ENCODE measurements at regions not wholly inside any gene's neighbourhood (a gene's known extent, or its start where the extent isn't known, plus 50 kb on each side); places are given as distances from the start of the nearest gene placed in this dataset.

DNA sequence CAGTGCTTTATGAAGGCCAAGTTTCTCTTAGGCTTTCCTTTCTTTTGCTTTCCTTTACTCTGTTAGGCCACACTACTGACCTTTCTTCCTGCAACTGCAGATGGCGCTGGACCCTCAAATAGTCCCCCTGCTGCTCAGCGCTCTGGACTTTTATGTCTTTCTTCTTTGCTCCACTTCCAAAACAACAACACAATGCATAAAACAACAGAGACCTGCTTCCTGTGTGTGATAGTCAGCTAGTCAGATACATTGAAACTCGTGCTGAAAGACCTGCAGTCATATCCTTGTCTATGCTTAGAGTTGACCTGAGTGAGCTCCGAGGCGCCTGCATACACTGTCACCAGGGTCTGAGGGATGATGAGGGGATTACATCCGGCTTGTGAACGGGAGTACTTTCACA is 108.9 kb upstream of the TEX13D start:
- Mint-ChIP-seq H3K9me3 (no peaks in the 10 kb centered on the region), H3K27me3 (ENCODE audit: low read depth) (peaks cover 7% of the 10 kb centered on the region), H3K4me3 (peak overlapping the region; percentile 3 to 51), H3K36me3 (ENCODE audit: insufficient read depth in 2 of 2) (no peaks in the 10 kb centered on the region), H3K4me1 (ENCODE audit: low read depth) (peaks cover 35% of the 10 kb centered on the region), H3K27ac (peak overlapping the region; percentile 9)
- peak; percentile 72 for ATAC-seq (replicated peaks in 1 of 2)
- DNase-seq, result peak in 1 of 2 donors; percentile 31

DNA sequence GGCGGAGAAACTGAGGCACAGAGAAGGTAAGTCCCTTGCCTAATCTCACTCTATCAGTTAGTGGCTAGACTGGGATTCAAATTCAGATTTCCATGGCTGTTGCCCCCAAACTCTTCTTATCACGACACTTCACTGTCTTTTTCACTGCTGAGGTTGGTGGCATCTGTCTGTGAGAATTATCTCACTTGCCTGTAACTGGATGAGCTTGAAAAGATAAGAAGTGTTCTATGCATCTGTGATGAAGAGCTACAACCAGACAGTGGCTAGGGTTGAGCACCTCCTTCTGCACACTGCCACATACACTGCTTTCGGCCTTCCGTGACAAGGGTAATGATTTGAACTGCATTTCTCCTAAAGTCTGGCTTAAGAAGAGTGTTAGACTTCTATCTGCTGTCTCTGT is 107.9 kb upstream of the TEX13D start:
- H3K9me3 Mint-ChIP-seq, result no peaks in the 10 kb centered on the region
- H3K36me3 Mint-ChIP-seq (ENCODE audit: insufficient read depth in 2 of 2), result no peaks in the 10 kb centered on the region
- no peak overlapping the region for H3K27ac Mint-ChIP-seq
- no peak for ATAC-seq (replicated peaks in 1 of 2)
- peak overlapping the region in 1 of 2 donors; percentile 53 for H3K4me3 Mint-ChIP-seq
- H3K4me1 Mint-ChIP-seq (ENCODE audit: low read depth), result peaks cover 25% of the 10 kb centered on the region
- DNase-seq, result no peak
- peaks cover 7% of the 10 kb centered on the region for H3K27me3 Mint-ChIP-seq (ENCODE audit: low read depth)

DNA sequence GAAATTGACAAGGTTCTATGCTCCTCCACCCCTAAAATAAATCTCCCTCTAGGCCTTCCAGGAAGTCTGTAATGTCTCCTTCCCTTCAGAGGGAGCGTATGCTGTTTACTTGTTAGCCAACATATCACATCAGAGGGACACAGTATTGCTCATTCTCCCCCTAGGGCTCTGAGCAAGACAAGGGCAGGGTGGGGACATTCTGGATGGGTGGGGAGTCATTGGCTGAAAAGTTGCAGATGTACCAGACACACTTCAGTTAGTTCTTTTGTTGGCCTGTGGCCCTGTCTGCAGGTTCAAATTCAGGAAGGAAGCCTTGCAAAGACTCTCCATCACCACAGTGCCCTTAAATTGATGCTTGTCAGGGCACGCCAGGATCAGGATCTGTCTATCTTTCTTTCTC is 106.3 kb upstream of the TEX13D start:
- Mint-ChIP-seq H3K27ac (no peak overlapping the region), H3K9me3 (no peaks in the 10 kb centered on the region), H3K4me3 (peak overlapping the region in 1 of 2 donors; percentile 37), H3K36me3 (ENCODE audit: insufficient read depth in 2 of 2) (no peaks in the 10 kb centered on the region), H3K4me1 (ENCODE audit: low read depth) (peaks cover 17% of the 10 kb centered on the region), H3K27me3 (ENCODE audit: low read depth) (peaks cover 6% of the 10 kb centered on the region)
- ATAC-seq (replicated peaks in 1 of 2) (peak; percentile 63 to 71), DNase-seq (no peak)

DNA sequence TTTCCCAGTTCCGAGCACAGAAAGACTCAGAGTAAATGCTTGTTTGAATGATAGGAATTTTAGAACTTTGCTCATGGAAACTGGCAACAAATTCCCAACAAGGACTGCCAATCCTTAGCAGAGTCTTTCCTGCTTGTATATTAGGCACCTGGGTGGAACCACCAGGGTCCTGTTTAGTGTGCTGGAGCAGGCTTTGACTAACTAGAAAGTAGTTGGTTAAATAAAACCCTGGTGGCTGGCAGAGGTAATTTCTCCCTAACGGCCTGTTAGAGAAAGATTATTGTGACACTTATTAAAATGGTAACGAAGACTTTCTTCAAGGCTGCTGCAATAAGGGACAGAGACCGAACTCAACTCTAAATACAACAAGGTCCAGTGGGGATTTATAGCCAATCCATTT is 103.6 kb upstream of the TEX13D start:
- DNase-seq (no peak), ATAC-seq (replicated peaks in 1 of 2) (no peak)
- no peak overlapping the region for H3K27ac Mint-ChIP-seq
- peaks cover 9% of the 10 kb centered on the region for H3K27me3 Mint-ChIP-seq (ENCODE audit: low read depth)
- H3K4me3 Mint-ChIP-seq, result no peak overlapping the region
- H3K4me1 Mint-ChIP-seq (ENCODE audit: low read depth), result peaks cover 27% of the 10 kb centered on the region
- H3K36me3 Mint-ChIP-seq (ENCODE audit: insufficient read depth in 2 of 2), result no peaks in the 10 kb centered on the region
- no peaks in the 10 kb centered on the region for H3K9me3 Mint-ChIP-seq

DNA sequence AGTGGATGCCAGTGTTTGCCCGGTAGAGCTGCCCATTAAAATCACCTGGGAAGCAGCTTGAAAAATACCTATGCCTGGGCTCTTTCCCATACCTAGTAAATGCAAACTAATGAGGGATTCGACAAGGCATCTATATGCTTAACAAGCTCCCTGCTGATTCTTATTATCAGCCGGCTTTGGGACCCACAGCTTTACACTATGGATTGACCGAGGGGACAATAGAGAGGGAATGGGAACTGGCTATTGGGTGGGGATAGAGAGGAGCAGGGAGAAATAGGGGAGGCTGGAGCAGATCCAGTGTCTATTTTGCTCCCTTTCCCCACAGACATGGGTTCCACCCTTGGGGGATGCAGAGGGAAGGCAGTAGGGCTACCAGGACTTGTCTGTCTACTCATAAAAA is 103.1 kb upstream of the TEX13D start:
- H3K4me1 Mint-ChIP-seq (ENCODE audit: low read depth), result peaks cover 27% of the 10 kb centered on the region
- no peak overlapping the region for H3K27ac Mint-ChIP-seq

DNA sequence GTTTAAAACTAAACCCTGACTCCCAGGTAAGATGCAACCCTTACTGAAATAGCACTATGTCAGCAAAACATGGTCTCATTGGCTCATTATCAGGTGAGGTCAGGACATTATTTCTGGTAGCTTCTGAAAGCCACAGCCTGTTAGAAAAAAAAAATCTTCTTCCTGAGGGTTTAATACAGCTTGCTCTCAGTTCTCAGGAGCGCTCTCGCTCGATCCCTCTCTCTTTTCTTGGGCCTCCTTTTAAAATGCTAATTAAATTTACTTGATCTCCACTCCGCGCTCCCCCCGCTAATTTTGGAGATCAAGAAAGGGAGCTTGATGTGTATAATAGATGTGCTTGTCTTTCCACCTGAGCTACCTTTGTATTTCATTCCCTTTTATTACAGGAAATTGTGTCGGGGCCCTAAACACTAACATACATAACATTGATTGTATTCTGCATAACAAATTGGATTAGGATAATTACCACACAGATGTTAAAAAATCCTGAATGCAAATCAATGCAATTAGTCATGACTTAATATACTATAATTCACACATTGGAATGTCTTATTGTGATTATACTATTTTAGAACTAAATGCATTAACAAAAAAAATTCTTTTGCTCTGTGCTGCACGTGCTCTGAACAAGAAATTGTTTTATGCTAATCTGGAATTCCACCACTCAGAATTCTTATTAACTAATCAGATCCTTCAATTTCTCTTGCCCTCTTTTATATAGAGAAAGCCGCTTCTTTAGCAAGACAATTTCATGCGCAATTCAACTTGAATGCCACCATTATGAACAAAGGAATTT is 101.6 kb upstream of the TEX13D start:
- no peaks in the 10 kb centered on the region for H3K36me3 Mint-ChIP-seq (ENCODE audit: insufficient read depth in 2 of 2)
- ATAC-seq (replicated peaks in 1 of 2) (no peak), DNase-seq (no peak)
- peaks cover 27% of the 10 kb centered on the region for H3K4me1 Mint-ChIP-seq (ENCODE audit: low read depth)
- H3K27ac Mint-ChIP-seq, result no peak overlapping the region
- no peaks in the 10 kb centered on the region for H3K9me3 Mint-ChIP-seq
- H3K27me3 Mint-ChIP-seq (ENCODE audit: low read depth), result peaks cover 17% of the 10 kb centered on the region
- H3K4me3 Mint-ChIP-seq, result no peak overlapping the region

More for the DNA sequence above, 103.1 kb upstream of the TEX13D start:
- no peak for DNase-seq
- Mint-ChIP-seq H3K27me3 (ENCODE audit: low read depth) (peaks cover 9% of the 10 kb centered on the region), H3K9me3 (no peaks in the 10 kb centered on the region), H3K36me3 (ENCODE audit: insufficient read depth in 2 of 2) (no peaks in the 10 kb centered on the region), H3K4me3 (no peak overlapping the region)
- no peak for ATAC-seq (replicated peaks in 1 of 2)

DNA sequence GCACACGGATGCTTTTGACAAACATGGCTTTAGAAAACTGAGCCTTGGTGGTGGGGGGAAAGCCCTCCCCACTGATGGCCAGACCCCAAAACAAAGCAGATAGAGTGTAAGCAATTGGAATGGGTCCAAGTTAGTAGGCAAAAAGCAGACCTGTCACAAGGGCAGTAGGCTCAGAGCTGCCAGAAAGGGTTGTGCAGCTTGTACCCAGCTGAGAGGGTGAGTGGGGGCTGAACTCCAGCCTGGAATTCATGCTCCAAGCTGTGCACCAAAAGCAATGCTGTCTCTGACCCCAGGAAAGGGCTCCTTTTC is 101.1 kb upstream of the TEX13D start:
- H3K27me3 Mint-ChIP-seq (ENCODE audit: low read depth), result peaks cover 23% of the 10 kb centered on the region
- H3K4me3 Mint-ChIP-seq, result no peak overlapping the region
- no peak for DNase-seq
- peaks cover 25% of the 10 kb centered on the region for H3K4me1 Mint-ChIP-seq (ENCODE audit: low read depth)
- no peaks in the 10 kb centered on the region for H3K9me3 Mint-ChIP-seq
- H3K36me3 Mint-ChIP-seq (ENCODE audit: insufficient read depth in 2 of 2), result no peaks in the 10 kb centered on the region
- no peak for ATAC-seq (replicated peaks in 1 of 2)
- H3K27ac Mint-ChIP-seq, result no peak overlapping the region

DNA sequence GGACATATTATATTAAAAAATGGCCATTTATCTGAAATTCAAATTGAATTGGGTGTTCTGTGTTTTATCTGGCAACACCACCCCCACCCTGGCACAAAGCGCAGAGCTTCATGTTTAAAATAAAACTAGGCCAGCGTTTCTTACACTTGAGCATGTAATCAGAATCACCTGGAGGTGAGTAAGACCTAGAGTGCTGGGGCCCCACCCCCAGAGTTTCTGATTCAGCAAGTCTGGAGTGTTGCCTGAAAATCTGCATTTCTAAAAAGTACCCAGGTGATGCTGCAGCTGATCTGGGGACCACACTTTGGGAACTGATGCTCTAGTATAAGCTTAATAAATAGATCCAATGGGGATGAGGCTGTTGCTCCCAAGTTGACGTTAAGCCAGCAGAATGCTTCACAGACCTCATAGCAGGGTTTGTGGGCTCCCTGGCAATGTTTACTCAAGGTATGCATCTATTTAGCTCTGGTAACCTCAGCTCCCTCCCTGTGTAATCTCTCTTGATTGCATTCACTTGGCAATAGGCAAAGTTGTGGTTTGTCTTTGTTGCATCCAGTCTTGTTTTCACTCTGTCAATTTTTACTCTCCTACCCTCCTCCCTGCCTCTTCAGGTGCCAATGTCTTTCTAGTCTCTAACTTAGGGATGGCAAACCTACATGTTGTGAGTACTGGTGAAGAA is 99.8 kb upstream of the TEX13D start:
- peak; percentile 62 to 71 for DNase-seq
- peak; percentile 89 to 93 for ATAC-seq (replicated peaks in 1 of 2)
- no peaks in the 10 kb centered on the region for H3K36me3 Mint-ChIP-seq (ENCODE audit: insufficient read depth in 2 of 2)
- peak overlapping the region in 1 of 2 donors; percentile 51 for H3K4me3 Mint-ChIP-seq
- H3K27me3 Mint-ChIP-seq (ENCODE audit: low read depth), result peaks cover 33% of the 10 kb centered on the region
- H3K4me1 Mint-ChIP-seq (ENCODE audit: low read depth), result peaks cover 24% of the 10 kb centered on the region
- H3K27ac Mint-ChIP-seq, result no peak overlapping the region
- H3K9me3 Mint-ChIP-seq, result no peaks in the 10 kb centered on the region

DNA sequence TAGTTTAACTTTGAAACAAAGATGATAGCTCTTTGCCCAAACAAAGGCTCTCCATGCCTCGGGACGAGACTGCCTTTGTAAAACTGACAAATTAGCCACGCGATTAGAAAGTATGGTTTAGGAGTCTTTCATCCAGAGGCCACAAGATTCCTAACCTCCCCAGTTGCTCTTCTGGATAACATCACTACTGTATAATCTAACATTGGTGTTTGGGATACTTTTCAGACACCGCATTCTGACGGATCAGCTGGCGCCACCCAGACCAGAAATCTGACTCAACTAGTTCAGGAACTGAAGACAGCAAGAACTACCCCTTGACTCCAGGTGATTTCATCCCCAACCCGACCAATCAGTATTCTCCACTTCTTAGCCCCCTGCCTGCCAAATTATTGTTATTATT is 98.1 kb upstream of the TEX13D start:
- DNase-seq, result no peak
- H3K4me3 Mint-ChIP-seq, result no peak overlapping the region

DNA sequence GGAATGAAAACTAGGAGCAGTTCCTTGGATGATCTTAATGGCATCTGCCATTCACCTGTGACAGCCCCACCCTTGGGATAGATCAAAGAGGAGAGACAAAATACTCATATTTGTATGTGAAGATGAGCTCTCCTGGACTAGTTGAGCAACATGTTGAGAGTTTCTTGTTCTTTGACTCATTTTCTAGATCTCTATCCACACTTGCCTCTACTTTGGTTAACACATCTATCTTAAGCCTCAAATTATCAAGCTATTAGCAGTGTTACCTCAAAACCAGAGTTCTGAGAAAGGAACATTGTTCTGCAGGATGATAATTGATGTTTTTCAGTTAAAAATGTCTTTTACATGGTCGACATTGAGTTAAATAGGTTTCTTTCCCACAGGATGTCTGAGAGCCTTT is 94.2 kb upstream of the TEX13D start:
- Mint-ChIP-seq H3K27me3 (ENCODE audit: low read depth) (peaks cover 49% of the 10 kb centered on the region), H3K4me1 (ENCODE audit: low read depth) (peaks cover 53% of the 10 kb centered on the region), H3K36me3 (ENCODE audit: insufficient read depth in 2 of 2) (no peaks in the 10 kb centered on the region), H3K4me3 (peak overlapping the region; percentile 59 to 80), H3K27ac (peak overlapping the region; percentile 85), H3K9me3 (no peaks in the 10 kb centered on the region)
- peak; percentile 56 to 64 for ATAC-seq (replicated peaks in 1 of 2)
- DNase-seq, result no peak

More for the DNA sequence above, 98.1 kb upstream of the TEX13D start:
- H3K4me1 Mint-ChIP-seq (ENCODE audit: low read depth), result peaks cover 41% of the 10 kb centered on the region
- H3K27me3 Mint-ChIP-seq (ENCODE audit: low read depth), result peaks cover 44% of the 10 kb centered on the region
- no peak overlapping the region for H3K27ac Mint-ChIP-seq
- H3K9me3 Mint-ChIP-seq, result no peaks in the 10 kb centered on the region
- no peak for ATAC-seq (replicated peaks in 1 of 2)
- H3K36me3 Mint-ChIP-seq (ENCODE audit: insufficient read depth in 2 of 2), result no peaks in the 10 kb centered on the region

DNA sequence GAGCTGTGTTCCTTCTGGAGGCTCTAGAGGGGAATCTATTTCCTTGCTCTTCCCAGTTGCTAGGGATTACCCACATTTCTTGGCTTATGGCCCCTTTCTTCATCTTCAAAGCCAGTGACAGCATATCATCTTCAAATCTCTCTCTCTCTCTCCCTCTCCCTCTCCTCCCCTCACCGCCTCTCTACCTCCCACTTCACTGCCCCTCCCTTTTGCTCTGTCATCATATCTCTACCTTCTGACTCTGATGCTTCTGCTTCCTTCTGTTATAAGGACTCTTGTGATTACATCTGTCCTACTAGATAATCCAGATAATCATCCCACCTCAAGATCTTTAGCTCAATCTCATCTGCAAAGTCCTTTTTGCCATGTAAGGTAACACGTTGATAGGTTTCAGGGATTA is 93.1 kb upstream of the TEX13D start:
- Mint-ChIP-seq H3K27me3 (ENCODE audit: low read depth) (peaks cover 60% of the 10 kb centered on the region), H3K4me1 (ENCODE audit: low read depth) (peaks cover 46% of the 10 kb centered on the region), H3K27ac (peak overlapping the region; percentile 82), H3K9me3 (no peaks in the 10 kb centered on the region), H3K4me3 (peak overlapping the region; percentile 51 to 71), H3K36me3 (ENCODE audit: insufficient read depth in 2 of 2) (no peaks in the 10 kb centered on the region)
- DNase-seq (no peak), ATAC-seq (replicated peaks in 1 of 2) (peak; percentile 43 to 50)

DNA sequence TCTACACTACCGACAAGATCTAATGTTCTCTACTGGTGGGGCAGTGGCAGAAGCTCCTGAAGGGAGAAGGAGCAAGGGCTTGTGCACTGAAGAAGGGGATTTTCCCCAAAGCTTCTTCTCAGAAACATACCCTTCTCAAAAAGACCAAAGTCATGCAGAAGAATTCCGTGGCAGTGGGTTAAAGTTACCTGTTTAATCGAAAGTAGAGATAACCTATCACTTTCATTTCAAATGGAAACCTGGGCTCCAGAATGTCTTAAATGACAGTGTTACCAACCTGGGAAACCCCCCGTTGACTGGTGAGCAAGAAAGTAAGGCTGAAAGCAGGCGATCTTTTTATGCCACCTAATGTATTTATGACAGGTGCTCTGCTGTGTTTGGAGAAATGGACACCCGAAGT is 92.5 kb upstream of the TEX13D start:
- peak overlapping the region; percentile 51 to 71 for H3K4me3 Mint-ChIP-seq
- no peaks in the 10 kb centered on the region for H3K36me3 Mint-ChIP-seq (ENCODE audit: insufficient read depth in 2 of 2)
- ATAC-seq (replicated peaks in 1 of 2), result peak; percentile 82 to 86
- no peaks in the 10 kb centered on the region for H3K9me3 Mint-ChIP-seq
- peak; percentile 59 to 76 for DNase-seq
- H3K27ac Mint-ChIP-seq, result peak overlapping the region; percentile 82
- peaks cover 46% of the 10 kb centered on the region for H3K4me1 Mint-ChIP-seq (ENCODE audit: low read depth)
- peaks cover 61% of the 10 kb centered on the region for H3K27me3 Mint-ChIP-seq (ENCODE audit: low read depth)

DNA sequence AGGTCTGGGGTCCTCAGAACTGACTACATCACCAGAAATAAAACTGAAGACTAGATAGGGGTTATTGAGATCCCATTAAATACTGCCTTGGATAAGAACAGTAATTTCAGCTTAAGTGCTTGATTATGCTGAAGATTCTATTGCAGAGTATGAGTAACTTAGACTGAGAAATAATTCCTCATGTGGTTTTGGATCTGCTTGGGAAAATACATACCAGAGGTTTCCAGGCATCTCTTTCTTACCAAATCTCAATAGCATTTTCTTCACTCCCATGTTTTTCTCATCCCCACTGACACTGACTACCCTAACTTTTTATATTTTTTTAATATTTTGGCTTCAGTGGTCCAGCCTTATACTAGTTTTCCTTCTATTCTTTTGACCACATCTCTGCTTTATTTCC is 92.0 kb upstream of the TEX13D start:
- peaks cover 46% of the 10 kb centered on the region for H3K4me1 Mint-ChIP-seq (ENCODE audit: low read depth)

More for the DNA sequence above, 92.0 kb upstream of the TEX13D start:
- Mint-ChIP-seq H3K4me3 (peak overlapping the region in 1 of 2 donors; percentile 71), H3K27ac (no peak overlapping the region), H3K27me3 (ENCODE audit: low read depth) (peaks cover 57% of the 10 kb centered on the region), H3K9me3 (no peaks in the 10 kb centered on the region), H3K36me3 (ENCODE audit: insufficient read depth in 2 of 2) (no peaks in the 10 kb centered on the region)
- DNase-seq (no peak), ATAC-seq (replicated peaks in 1 of 2) (peak in 1 of 2 donors; percentile 14)

Data from activated T-cell treated with anti-CD3 and anti-CD28 coated beads, Interleukin-2, amount 50 U/mL, for 72 hours (primary cell).